Nephron progenitor cell (in vitro differentiated cells): ENCODE measurements at regions not wholly inside any gene's neighbourhood (a gene's known extent, or its start where the extent isn't known, plus 50 kb on each side); places are given as distances from the start of the nearest gene placed in this dataset.

Experiments
- DNase-seq: peaks from one replicate; pipeline ENCODE4 v3.0.0; 2021
- H3K27ac Mint-ChIP-seq: 2 replicates; pipeline ENCODE4 v1.8.0; 2021; ENCODE audit warnings: mild to moderate bottlenecking, moderate library complexity, mixed read lengths
- H3K27me3 Mint-ChIP-seq: 2 replicates; pipeline ENCODE4 v1.8.0; 2021; ENCODE audit warnings: mild to moderate bottlenecking, low read depth, mixed read lengths; ENCODE audit not compliant: poor library complexity
- H3K36me3 Mint-ChIP-seq: 2 replicates; pipeline ENCODE4 v1.8.0; 2021; ENCODE audit warnings: low read depth, mixed read lengths
- H3K4me1 Mint-ChIP-seq: 2 replicates; pipeline ENCODE4 v1.8.0; 2021; ENCODE audit warnings: mixed read lengths
- H3K4me3 Mint-ChIP-seq: 2 replicates; pipeline ENCODE4 v1.8.0; 2021; ENCODE audit warnings: mild to moderate bottlenecking, moderate library complexity, mixed read lengths
- H3K9me3 Mint-ChIP-seq: 2 replicates; pipeline ENCODE4 v1.8.0; 2021; ENCODE audit warnings: mild to moderate bottlenecking, moderate library complexity, mixed read lengths
- CTCF ChIP-seq: fragments of 200-600 bp; sonication (generic); IDR thresholded peaks from 2 replicates; pipeline ENCODE4 v1.5.0; 2021; ENCODE audit warnings: antibody characterized with exemption

- no peaks in the 10 kb centered on the region for H3K36me3 Mint-ChIP-seq
- H3K9me3 Mint-ChIP-seq: no peaks in the 10 kb centered on the region
- H3K4me3 Mint-ChIP-seq: no peak overlapping the region
- no peak overlapping the region for H3K27ac Mint-ChIP-seq
- no peaks in the 10 kb centered on the region for H3K4me1 Mint-ChIP-seq
- TF ChIP-seq CTCF: no peak
- H3K27me3 Mint-ChIP-seq: no peaks in the 10 kb centered on the region
- no peak for DNase-seq
Measured at GRCh38 chr7:137078781-137079180, 210.3 kb downstream of the CHRM2 start.

- no peaks in the 10 kb centered on the region for H3K36me3 Mint-ChIP-seq
- TF ChIP-seq CTCF: no peak
- H3K9me3 Mint-ChIP-seq: no peaks in the 10 kb centered on the region
- peaks cover 6% of the 10 kb centered on the region for H3K4me1 Mint-ChIP-seq
- no peak overlapping the region for H3K27ac Mint-ChIP-seq
- no peak for DNase-seq
- no peak overlapping the region for H3K4me3 Mint-ChIP-seq
- no peaks in the 10 kb centered on the region for H3K27me3 Mint-ChIP-seq
Measured at GRCh38 chr7:137074391-137075030, 206.1 kb downstream of the CHRM2 start.

DNA sequence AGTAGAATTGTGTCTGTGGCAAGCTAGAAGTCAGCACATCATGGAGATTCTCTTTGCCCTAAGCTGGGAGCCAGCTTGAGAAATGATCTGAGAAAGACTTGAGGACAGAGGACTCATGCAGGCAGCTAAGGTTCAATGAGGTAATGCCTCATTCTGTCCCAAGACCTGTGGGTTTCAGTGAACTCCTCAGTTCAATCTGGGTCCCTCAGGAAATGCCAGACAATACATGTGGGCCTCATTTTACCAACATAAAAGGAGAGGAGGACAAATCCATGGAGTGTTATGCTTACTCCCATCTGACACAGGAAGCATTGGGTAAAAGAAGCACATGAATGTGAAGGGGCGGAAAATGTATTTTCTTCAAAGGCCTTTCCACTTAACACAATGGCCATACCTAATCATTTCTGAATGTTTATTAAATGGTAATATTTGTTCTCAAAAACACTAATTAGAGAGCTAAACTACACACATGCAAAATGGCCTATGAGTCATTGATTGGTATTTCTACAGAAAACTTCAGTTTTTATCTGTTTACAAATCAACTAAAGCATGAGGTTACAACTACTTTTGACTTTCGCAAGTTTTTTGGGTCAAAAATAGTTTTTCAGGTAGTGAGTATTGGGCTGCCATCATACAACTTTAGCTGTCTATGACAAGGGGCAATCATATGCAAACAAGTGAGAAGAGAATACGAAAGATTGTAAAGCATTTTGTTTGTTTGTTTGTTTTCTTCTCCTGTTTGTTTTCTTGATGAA lies 205.3 kb downstream of the CHRM2 start:
- Mint-ChIP-seq H3K27ac (no peak overlapping the region), H3K27me3 (no peaks in the 10 kb centered on the region), H3K36me3 (no peaks in the 10 kb centered on the region), H3K4me3 (no peak overlapping the region), H3K4me1 (peaks cover 6% of the 10 kb centered on the region), H3K9me3 (no peaks in the 10 kb centered on the region)
- DNase-seq: no peak
- no peak for TF ChIP-seq CTCF
